ENCODE measurements at regions not wholly inside any gene's neighbourhood (a gene's known extent, or its start where the extent isn't known, plus 50 kb on each side); places are given as distances from the start of the nearest gene placed in this dataset.
"Not testable (repeated sequence)": the region's sequence is repeated elsewhere in the genome, so short reads cannot be mapped to it uniquely, and the experiment has no call there.

DNA sequence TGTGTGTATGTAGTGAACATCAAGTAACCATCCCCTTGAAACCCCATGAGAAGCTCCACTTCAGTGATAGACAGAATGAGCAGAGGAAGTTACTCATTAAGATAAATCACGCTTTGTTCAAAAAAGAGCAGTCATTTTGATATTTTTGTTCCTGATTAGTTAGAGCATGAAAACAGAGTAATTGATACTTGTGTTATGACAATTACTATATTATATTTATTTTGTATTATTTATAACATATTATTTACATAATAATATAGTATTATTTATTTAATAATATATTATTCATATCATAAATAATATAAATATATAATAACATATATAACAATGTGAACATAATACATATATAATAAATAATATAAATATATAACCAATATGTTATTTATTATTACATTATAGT lies 580.9 kb downstream of the SOX5 start:
- 100% methylated on average over 1 of the region's 1 CpG for WGBS (ENCODE audit: insufficient coverage, low lambda C conversion rate)
- Histone ChIP-seq H3K4me3 (ENCODE audit: low read length) (no peak overlapping the region), H3K9me3 (ENCODE audit: control insufficient read depth, low read depth, low read length) (no peaks in the 10 kb centered on the region), H3K27me3 (ENCODE audit: control insufficient read depth, insufficient read depth, low read length) (no peaks in the 10 kb centered on the region), H3K4me1 (ENCODE audit: control insufficient read depth, insufficient read depth, low read length) (no peaks in the 10 kb centered on the region), H3K27ac (ENCODE audit: low read length) (no peak overlapping the region), H3K36me3 (ENCODE audit: control insufficient read depth, insufficient read depth, low read length) (no peaks in the 10 kb centered on the region)
- DNase-seq: no peak

DNA sequence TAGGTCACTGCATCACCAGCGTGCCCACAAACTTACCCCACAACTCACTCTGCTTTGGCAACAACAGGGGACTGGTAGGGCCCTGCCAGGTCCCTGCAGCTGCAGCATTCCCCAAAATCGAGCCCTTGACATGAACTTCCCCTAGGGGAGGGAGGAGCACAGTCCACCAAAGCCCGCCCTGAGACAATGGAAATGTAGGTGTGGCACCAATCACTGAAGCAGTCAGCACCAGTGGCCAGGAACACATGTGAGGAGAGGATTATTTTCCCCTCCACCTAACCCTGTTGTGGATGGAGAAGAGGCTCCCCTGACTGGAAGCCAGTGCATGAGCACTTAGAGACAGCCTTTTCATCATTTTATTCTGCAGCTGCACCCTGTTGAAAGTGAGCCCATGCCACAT lies 573.8 kb downstream of the SOX5 start:
- Histone ChIP-seq H3K36me3 (ENCODE audit: control insufficient read depth, insufficient read depth, low read length) (no peaks in the 10 kb centered on the region), H3K4me1 (ENCODE audit: control insufficient read depth, insufficient read depth, low read length) (no peaks in the 10 kb centered on the region), H3K27ac (ENCODE audit: low read length) (no peak overlapping the region), H3K27me3 (ENCODE audit: control insufficient read depth, insufficient read depth, low read length) (no peaks in the 10 kb centered on the region), H3K4me3 (ENCODE audit: low read length) (no peak overlapping the region), H3K9me3 (ENCODE audit: control insufficient read depth, low read depth, low read length) (peaks cover 3% of the 10 kb centered on the region)
- WGBS (ENCODE audit: insufficient coverage, low lambda C conversion rate): no CpG with 5 or more reads among the region's 3 CpGs
- no peak for DNase-seq

DNA sequence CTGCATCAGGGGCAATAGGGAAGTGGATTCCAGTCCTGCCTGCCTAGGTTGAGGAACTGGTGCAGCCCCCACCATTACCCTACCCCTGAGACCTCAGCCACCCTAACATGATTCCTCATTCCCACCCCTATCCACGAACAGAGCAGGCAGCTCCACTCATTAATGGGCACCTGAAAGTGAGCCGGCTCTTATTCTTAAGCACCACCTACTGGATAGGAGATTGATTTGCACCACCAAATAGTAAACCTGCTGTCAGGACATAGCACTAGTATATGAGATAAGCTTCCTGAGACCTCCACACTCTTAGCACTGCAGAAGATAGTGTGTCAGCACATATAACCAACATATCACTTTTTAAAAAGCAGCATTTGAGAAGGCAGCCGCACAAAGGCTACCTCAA lies 573.2 kb downstream of the SOX5 start:
- Histone ChIP-seq H3K27ac (ENCODE audit: low read length) (no peak overlapping the region), H3K4me3 (ENCODE audit: low read length) (no peak overlapping the region), H3K27me3 (ENCODE audit: control insufficient read depth, insufficient read depth, low read length) (no peaks in the 10 kb centered on the region), H3K9me3 (ENCODE audit: control insufficient read depth, low read depth, low read length) (peaks cover 3% of the 10 kb centered on the region), H3K36me3 (ENCODE audit: control insufficient read depth, insufficient read depth, low read length) (no peaks in the 10 kb centered on the region), H3K4me1 (ENCODE audit: control insufficient read depth, insufficient read depth, low read length) (no peaks in the 10 kb centered on the region)
- no peak for DNase-seq
- WGBS (ENCODE audit: insufficient coverage, low lambda C conversion rate): no CpG with 5 or more reads among the region's 3 CpGs

DNA sequence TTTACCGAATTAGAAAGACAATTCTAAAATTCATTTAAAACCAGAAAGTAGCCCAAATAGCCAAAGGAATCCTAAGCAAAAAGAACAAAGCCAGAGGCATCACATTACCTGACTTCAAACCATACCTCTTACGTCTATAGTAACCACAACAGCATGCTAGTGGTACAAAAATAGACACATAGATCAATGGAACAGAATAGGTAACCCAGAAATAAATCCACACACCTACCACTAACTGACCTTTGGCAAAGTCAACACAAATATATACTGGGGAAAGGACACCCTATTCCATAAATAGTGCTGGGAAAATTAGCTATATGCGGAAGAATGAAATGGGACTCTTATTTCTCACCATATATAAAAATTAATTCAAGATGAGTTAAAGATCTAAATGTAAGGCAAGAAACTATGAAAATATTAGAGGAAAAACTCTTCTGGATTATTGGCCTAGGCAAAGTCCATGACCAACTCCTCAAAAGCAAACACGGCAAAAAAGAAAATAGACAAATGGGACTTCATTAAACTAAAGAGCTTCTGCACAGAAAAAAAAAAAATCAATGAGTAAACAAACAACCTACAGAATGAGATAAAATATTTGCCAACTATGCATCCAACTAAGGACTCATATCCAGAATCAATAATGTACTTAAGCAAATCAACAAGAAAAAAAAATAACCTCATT lies 568.9 kb downstream of the SOX5 start:
- Histone ChIP-seq H3K36me3 (ENCODE audit: control insufficient read depth, insufficient read depth, low read length) (no peaks in the 10 kb centered on the region), H3K9me3 (ENCODE audit: control insufficient read depth, low read depth, low read length) (peaks cover 3% of the 10 kb centered on the region), H3K27me3 (ENCODE audit: control insufficient read depth, insufficient read depth, low read length) (no peaks in the 10 kb centered on the region), H3K27ac (ENCODE audit: low read length) (no peak overlapping the region), H3K4me3 (ENCODE audit: low read length) (no peak overlapping the region), H3K4me1 (ENCODE audit: control insufficient read depth, insufficient read depth, low read length) (no peaks in the 10 kb centered on the region)
- 91% methylated on average over 1 of the region's 4 CpGs for WGBS (ENCODE audit: insufficient coverage, low lambda C conversion rate)
- no peak for DNase-seq

DNA sequence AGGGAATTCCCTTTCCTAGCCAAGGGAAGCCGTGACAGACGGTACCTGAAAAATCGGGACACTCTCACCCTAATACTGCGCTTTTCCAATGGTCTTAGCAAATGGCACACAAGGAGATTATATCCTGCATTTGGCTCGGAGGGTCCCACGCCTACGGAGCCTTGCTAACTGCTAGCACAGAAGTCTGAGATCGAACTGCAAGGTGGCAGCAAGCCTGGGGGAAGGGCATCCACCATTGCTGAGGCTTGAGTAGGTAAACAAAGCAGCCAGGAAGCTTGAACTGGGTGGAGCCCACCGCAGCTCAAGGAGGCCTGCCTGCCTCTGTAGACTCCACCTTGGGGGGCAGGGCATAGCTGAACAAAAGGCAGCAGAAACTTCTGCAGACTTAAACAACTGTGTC lies 560.6 kb downstream of the SOX5 start:
- H3K27ac ChIP-seq (ENCODE audit: low read length); H3K27me3 ChIP-seq (ENCODE audit: control insufficient read depth, insufficient read depth, low read length); H3K36me3 ChIP-seq (ENCODE audit: control insufficient read depth, insufficient read depth, low read length); H3K4me3 ChIP-seq (ENCODE audit: low read length); DNase-seq; H3K9me3 ChIP-seq (ENCODE audit: control insufficient read depth, low read depth, low read length); H3K4me1 ChIP-seq (ENCODE audit: control insufficient read depth, insufficient read depth, low read length): not testable (repeated sequence)
- WGBS (ENCODE audit: insufficient coverage, low lambda C conversion rate): no CpG with 5 or more reads among the region's 9 CpGs

DNA sequence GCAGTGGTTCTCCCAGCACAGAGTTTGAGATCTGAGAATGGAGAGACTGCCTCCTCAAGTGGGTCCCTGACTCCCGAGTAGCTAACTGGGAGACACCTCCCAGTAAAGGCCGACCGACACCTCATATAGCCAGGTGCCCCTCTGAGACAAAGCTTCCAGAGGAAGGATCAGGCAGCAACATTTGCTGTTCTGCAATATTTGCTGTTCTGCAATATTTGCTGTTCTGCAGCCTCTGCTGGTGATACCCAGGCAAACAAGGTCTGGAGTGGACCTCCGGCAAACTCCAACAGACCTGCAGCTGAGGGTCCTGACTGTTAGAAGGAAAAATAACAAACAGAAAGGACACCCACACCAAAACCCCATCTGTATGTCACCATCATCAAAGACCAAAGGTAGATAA lies 560.2 kb downstream of the SOX5 start:
- not testable (repeated sequence) for H3K4me3 ChIP-seq (ENCODE audit: low read length); H3K36me3 ChIP-seq (ENCODE audit: control insufficient read depth, insufficient read depth, low read length)
- WGBS (ENCODE audit: insufficient coverage, low lambda C conversion rate): no CpG with 5 or more reads among the region's 4 CpGs

DNA sequence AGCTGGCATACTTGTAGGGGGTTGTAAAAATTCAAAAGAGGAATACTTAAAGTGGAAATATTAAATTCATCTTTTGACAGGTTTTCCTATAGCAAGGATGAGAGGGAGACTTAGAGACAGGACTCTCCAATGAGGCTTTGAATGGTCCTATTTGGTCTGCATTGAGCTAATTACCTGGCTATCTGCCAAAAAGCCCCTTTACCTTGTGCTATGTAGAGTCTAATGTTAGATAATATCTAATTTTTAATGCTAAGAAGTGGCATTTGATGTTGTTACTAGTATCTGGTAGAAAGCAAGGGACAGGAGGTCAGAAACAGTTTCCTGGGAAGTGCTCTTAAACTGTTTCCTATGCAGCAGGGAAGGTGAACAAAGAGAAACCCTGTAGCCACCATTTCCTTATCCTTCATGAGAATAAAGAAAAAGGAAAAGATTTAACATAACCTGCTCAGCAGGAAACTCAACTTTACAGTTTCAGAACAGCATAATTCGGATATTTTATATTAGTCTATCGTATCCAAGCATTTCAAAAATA lies 550.0 kb downstream of the SOX5 start:
- no CpG with 5 or more reads among the region's 2 CpGs for WGBS (ENCODE audit: insufficient coverage, low lambda C conversion rate)
- Histone ChIP-seq H3K4me3 (ENCODE audit: low read length) (no peak overlapping the region), H3K27ac (ENCODE audit: low read length) (no peak overlapping the region), H3K4me1 (ENCODE audit: control insufficient read depth, insufficient read depth, low read length) (no peaks in the 10 kb centered on the region), H3K27me3 (ENCODE audit: control insufficient read depth, insufficient read depth, low read length) (no peaks in the 10 kb centered on the region), H3K36me3 (ENCODE audit: control insufficient read depth, insufficient read depth, low read length) (no peaks in the 10 kb centered on the region), H3K9me3 (ENCODE audit: control insufficient read depth, low read depth, low read length) (no peaks in the 10 kb centered on the region)
- no peak for DNase-seq

More for the DNA sequence above, 560.2 kb downstream of the SOX5 start:
- H3K9me3 ChIP-seq (ENCODE audit: control insufficient read depth, low read depth, low read length); H3K4me1 ChIP-seq (ENCODE audit: control insufficient read depth, insufficient read depth, low read length); H3K27me3 ChIP-seq (ENCODE audit: control insufficient read depth, insufficient read depth, low read length); H3K27ac ChIP-seq (ENCODE audit: low read length); DNase-seq: not testable (repeated sequence)

DNA sequence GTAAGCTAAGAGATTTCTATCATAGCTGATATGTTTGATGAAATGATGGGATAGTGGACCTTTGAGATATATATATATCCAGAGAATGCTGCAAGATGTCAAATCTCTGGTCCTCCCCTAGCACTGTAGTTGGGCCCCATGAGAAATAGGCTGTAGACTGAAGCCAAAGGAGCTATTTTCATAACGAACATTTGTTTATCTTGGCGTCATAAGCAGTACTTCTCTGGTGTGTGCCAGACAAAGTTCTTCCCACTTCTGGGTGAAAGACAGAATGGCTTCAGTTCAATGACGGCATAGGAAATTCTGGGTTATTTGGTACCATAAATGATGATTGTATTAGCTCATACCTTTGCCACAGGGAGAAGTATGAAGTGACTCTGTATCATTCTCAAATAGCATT lies 534.3 kb downstream of the SOX5 start:
- Histone ChIP-seq H3K9me3 (ENCODE audit: control insufficient read depth, low read depth, low read length) (no peaks in the 10 kb centered on the region), H3K4me3 (ENCODE audit: low read length) (no peak overlapping the region), H3K27ac (ENCODE audit: low read length) (no peak overlapping the region), H3K27me3 (ENCODE audit: control insufficient read depth, insufficient read depth, low read length) (no peaks in the 10 kb centered on the region), H3K36me3 (ENCODE audit: control insufficient read depth, insufficient read depth, low read length) (no peaks in the 10 kb centered on the region), H3K4me1 (ENCODE audit: control insufficient read depth, insufficient read depth, low read length) (no peaks in the 10 kb centered on the region)
- no peak for DNase-seq
- WGBS (ENCODE audit: insufficient coverage, low lambda C conversion rate): 100% methylated on average over 1 of the region's 3 CpGs

DNA sequence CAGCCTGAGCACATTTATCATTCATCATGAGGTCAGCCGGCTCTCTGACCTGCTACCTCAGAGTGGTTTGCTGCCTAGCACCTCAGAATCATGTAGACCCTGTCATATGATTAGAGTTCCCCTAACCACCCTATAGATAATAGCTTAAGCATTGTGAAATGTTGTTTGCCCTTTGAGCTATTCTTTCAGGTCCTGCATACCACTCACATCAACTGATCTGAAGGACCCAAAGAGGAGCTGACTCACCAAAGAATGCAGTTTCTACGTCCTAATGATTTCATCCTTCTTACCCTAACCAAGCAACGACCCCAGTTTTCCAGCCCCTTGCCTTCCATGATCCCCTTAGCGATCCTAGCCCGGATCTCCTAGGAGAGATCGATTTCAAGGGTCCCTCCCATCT lies 527.9 kb downstream of the SOX5 start:
- Histone ChIP-seq H3K9me3 (ENCODE audit: control insufficient read depth, low read depth, low read length) (no peaks in the 10 kb centered on the region), H3K27ac (ENCODE audit: low read length) (no peak overlapping the region), H3K27me3 (ENCODE audit: control insufficient read depth, insufficient read depth, low read length) (no peaks in the 10 kb centered on the region), H3K36me3 (ENCODE audit: control insufficient read depth, insufficient read depth, low read length) (no peaks in the 10 kb centered on the region), H3K4me1 (ENCODE audit: control insufficient read depth, insufficient read depth, low read length) (no peaks in the 10 kb centered on the region), H3K4me3 (ENCODE audit: low read length) (no peak overlapping the region)
- DNase-seq: no peak
- 95% methylated on average over 3 of the region's 6 CpGs for WGBS (ENCODE audit: insufficient coverage, low lambda C conversion rate)

DNA sequence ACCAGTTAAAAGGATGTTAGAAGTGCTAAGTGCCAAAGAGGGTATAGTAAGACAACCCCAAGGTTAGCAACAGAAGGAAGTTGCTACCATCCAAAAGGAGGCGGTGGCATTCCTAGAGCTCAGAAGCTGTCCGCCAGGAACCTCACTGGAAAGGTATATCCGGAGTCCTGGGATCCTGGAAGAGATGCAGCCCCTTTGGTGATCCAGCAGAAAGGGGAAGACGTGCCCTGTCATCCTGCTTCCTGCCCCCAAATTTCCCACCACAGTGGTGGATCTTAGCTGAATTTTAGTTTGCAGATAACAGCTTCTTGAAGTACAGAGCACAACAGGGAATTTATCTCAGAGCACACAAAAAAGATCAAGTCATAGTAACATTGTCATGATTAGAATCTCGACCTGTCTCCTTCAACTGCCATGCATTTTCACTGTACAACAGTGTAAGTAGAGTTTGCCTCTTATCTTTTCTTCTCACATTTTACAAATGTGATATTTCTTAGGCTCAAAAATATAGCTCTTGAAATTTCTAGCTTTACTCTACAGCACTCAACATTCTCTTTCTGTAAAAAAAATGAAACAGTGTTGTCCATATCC lies 526.3 kb downstream of the SOX5 start:
- Histone ChIP-seq H3K27me3 (ENCODE audit: control insufficient read depth, insufficient read depth, low read length) (no peaks in the 10 kb centered on the region), H3K9me3 (ENCODE audit: control insufficient read depth, low read depth, low read length) (no peaks in the 10 kb centered on the region), H3K4me3 (ENCODE audit: low read length) (no peak overlapping the region), H3K36me3 (ENCODE audit: control insufficient read depth, insufficient read depth, low read length) (no peaks in the 10 kb centered on the region), H3K4me1 (ENCODE audit: control insufficient read depth, insufficient read depth, low read length) (no peaks in the 10 kb centered on the region), H3K27ac (ENCODE audit: low read length) (no peak overlapping the region)
- WGBS (ENCODE audit: insufficient coverage, low lambda C conversion rate): no CpG with 5 or more reads among the region's 5 CpGs
- DNase-seq: no peak

DNA sequence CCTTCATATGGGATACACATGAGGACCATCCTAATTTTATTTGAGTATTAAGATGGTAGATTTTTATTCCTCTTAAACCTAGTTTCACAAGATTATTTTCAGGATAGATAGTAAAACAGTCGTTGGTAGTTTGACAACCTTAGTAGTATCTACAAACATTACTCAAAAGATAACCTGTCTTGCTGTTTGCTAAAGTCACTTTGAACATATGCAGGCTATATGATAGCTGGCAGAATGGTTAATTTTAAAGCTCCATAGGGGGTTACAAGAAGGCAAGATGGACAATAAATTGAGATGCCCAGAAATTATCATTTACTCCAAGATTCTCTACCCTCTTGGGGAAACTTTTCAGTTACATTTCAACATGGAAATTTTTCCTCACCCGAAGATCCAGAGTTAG lies 525.7 kb downstream of the SOX5 start:
- Histone ChIP-seq H3K4me3 (ENCODE audit: low read length) (no peak overlapping the region), H3K9me3 (ENCODE audit: control insufficient read depth, low read depth, low read length) (no peaks in the 10 kb centered on the region), H3K4me1 (ENCODE audit: control insufficient read depth, insufficient read depth, low read length) (no peaks in the 10 kb centered on the region), H3K36me3 (ENCODE audit: control insufficient read depth, insufficient read depth, low read length) (no peaks in the 10 kb centered on the region), H3K27me3 (ENCODE audit: control insufficient read depth, insufficient read depth, low read length) (no peaks in the 10 kb centered on the region), H3K27ac (ENCODE audit: low read length) (no peak overlapping the region)
- DNase-seq: no peak
- 20% methylated on average over 1 of the region's 2 CpGs for WGBS (ENCODE audit: insufficient coverage, low lambda C conversion rate)
